SK-N-SH treated with all-trans-retinoic acid at 6 μM for 48 hours (cell line): ENCODE measurements at regions not wholly inside any gene's neighbourhood (a gene's known extent, or its start where the extent isn't known, plus 50 kb on each side); places are given as distances from the start of the nearest gene placed in this dataset.

ENCODE experiments used
- ATAC-seq: fragments of 200-7000 bp; cut with Tn5 transposase; 3 replicates; pipeline ENCODE4 v1.9.1; 2020; ENCODE audit warnings: mild to moderate bottlenecking, moderate library complexity
- ARNTL ChIP-seq: fragments of 450-650 bp; formaldehyde crosslinking; IDR thresholded peaks from 2 replicates; pipeline ENCODE4 v1.5.0; 2020; ENCODE audit warnings: low read depth, mild to moderate bottlenecking, moderate library complexity, borderline replicate concordance
- CSDC2 ChIP-seq: fragments of 250-450 bp; sonication (Bioruptor Pico); IDR thresholded peaks from 2 replicates; pipeline ENCODE4 v1.5.0; 2020; ENCODE audit warnings: mild to moderate bottlenecking, moderate library complexity
- CSRNP3 ChIP-seq: fragments of 250-450 bp; sonication (Bioruptor Pico); IDR thresholded peaks from 2 replicates; pipeline ENCODE4 v1.5.1; 2021; ENCODE audit warnings: mild to moderate bottlenecking, moderate library complexity
- ESRRG ChIP-seq: fragments of 250-450 bp; sonication (Bioruptor Pico); IDR thresholded peaks from 2 replicates; pipeline ENCODE4 v1.6.1; 2021; ENCODE audit warnings: mild to moderate bottlenecking
- ISL1 ChIP-seq: fragments of 250-450 bp; sonication (Bioruptor Pico); IDR thresholded peaks from 2 replicates; pipeline ENCODE4 v2.1.2; 2022; ENCODE audit warnings: mild to moderate bottlenecking, moderate library complexity
- OSR1 ChIP-seq: fragments of 250-450 bp; sonication (Bioruptor Pico); IDR thresholded peaks from 2 replicates; pipeline ENCODE4 v1.8.0; 2022; ENCODE audit warnings: moderate library complexity, mild to moderate bottlenecking, inconsistent platforms
- PATZ1 ChIP-seq: fragments of 250-450 bp; sonication (Bioruptor Pico); IDR thresholded peaks from 2 replicates; pipeline ENCODE4 v1.8.0; 2020; ENCODE audit warnings: mild to moderate bottlenecking, moderate library complexity, borderline replicate concordance
- POU6F1 ChIP-seq: fragments of 250-450 bp; sonication (Bioruptor Pico); IDR thresholded peaks from 2 replicates; pipeline ENCODE4 v1.8.0; 2021; ENCODE audit warnings: low read depth, mild to moderate bottlenecking, moderate library complexity, borderline replicate concordance
- RARB ChIP-seq: fragments of 250-450 bp; sonication (Bioruptor Pico); IDR thresholded peaks from 2 replicates; pipeline ENCODE4 v1.8.0; 2021; ENCODE audit warnings: mild to moderate bottlenecking, moderate library complexity
- SNAI2 ChIP-seq: fragments of 250-450 bp; sonication (Bioruptor Pico); IDR thresholded peaks from 2 replicates; pipeline ENCODE4 v1.5.0; 2020; ENCODE audit warnings: mild to moderate bottlenecking, moderate library complexity
- TCF4 ChIP-seq: fragments of 250-450 bp; sonication (Bioruptor Pico); IDR thresholded peaks from 2 replicates; pipeline ENCODE4 v1.8.0; 2021; ENCODE audit warnings: mild to moderate bottlenecking, moderate library complexity, borderline replicate concordance
- TOX ChIP-seq: fragments of 250-450 bp; sonication (Bioruptor Pico); IDR thresholded peaks from 2 replicates; pipeline ENCODE4 v1.8.0; 2021; ENCODE audit warnings: mild to moderate bottlenecking, moderate library complexity, borderline replicate concordance
- TSHZ2 ChIP-seq: fragments of 250-450 bp; sonication (Bioruptor Pico); IDR thresholded peaks from 2 replicates; pipeline ENCODE4 v1.5.0; 2020; ENCODE audit warnings: mild to moderate bottlenecking, moderate library complexity
- ZC3H10 ChIP-seq: fragments of 250-450 bp; sonication (Bioruptor Pico); IDR thresholded peaks from 2 replicates; pipeline ENCODE4 v1.5.1; 2021; ENCODE audit warnings: mild to moderate bottlenecking, moderate library complexity
- ZFP3 ChIP-seq: fragments of 250-450 bp; sonication (Bioruptor Pico); IDR thresholded peaks from 2 replicates; pipeline ENCODE4 v1.5.0; 2020; ENCODE audit warnings: mild to moderate bottlenecking, moderate library complexity
- ZNF565 ChIP-seq: fragments of 450-650 bp; formaldehyde crosslinking; conservative IDR thresholded peaks from 2 replicates; pipeline ENCODE4 v1.5.0; 2020; ENCODE audit warnings: low read depth, mild to moderate bottlenecking, moderate library complexity
- ZNF70 ChIP-seq: fragments of 450-650 bp; formaldehyde crosslinking; IDR thresholded peaks from 2 replicates; pipeline ENCODE4 v1.5.0; 2020; ENCODE audit warnings: mild to moderate bottlenecking, moderate library complexity
- ZNF8 ChIP-seq: fragments of 450-650 bp; formaldehyde crosslinking; IDR thresholded peaks from 2 replicates; pipeline ENCODE4 v1.5.0; 2020; ENCODE audit warnings: mild to moderate bottlenecking, moderate library complexity
- TF ChIP-seq, protein P1 (sequence below): fragments of 250-450 bp; sonication (Bioruptor Pico); IDR thresholded peaks from 2 replicates; pipeline ENCODE4 v1.5.1; 2020; ENCODE audit warnings: low read depth, mild to moderate bottlenecking, moderate library complexity

DNA sequence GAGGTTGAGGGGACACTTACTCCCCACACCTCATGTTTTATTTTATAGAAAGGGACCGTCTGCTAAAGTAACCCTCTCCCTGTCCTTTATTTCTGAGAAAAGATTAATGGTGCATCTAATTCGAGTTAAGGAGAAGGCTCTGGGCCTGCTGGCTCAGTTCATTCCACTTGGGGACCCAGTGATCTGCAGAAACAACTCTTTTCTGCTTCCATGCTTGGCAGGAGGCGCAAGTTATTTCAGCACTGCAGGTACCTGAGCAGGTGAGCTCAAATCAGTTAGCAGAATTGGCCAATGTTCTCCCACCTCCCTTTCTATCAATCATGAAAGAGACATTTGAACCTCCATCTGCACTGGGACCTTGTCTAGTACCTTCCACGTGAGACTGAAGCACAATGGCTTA, 396.1 kb downstream of the SFMBT2 start:
- TF ChIP-seq OSR1 = no peak
- no peak for TF ChIP-seq TOX (CRISPR knock-in tag)
- no peak for TF ChIP-seq ZNF8
- TF ChIP-seq TSHZ2 = no peak
- TF ChIP-seq TCF4 (CRISPR knock-in tag) = no peak
- no peak for TF ChIP-seq ZNF565 (CRISPR knock-in tag)
- no peak for TF ChIP-seq ZFP3
- no peak for TF ChIP-seq ARNTL (CRISPR knock-in tag)
- TF ChIP-seq CSDC2 (CRISPR knock-in tag) = no peak
- no peak for TF ChIP-seq CSRNP3 (CRISPR knock-in tag)
- no peak for TF ChIP-seq ZNF70 (CRISPR knock-in tag)
- TF ChIP-seq SNAI2 (CRISPR knock-in tag) = no peak
- TF ChIP-seq POU6F1 = no peak
- TF ChIP-seq PATZ1 = no peak
- TF ChIP-seq, protein P1, sequence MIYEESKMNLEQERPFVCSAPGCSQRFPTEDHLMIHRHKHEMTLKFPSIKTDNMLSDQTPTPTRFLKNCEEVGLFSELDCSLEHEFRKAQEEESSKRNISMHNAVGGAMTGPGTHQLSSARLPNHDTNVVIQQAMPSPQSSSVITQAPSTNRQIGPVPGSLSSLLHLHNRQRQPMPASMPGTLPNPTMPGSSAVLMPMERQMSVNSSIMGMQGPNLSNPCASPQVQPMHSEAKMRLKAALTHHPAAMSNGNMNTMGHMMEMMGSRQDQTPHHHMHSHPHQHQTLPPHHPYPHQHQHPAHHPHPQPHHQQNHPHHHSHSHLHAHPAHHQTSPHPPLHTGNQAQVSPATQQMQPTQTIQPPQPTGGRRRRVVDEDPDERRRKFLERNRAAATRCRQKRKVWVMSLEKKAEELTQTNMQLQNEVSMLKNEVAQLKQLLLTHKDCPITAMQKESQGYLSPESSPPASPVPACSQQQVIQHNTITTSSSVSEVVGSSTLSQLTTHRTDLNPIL (CRISPR knock-in tag) = no peak
- no peak for ATAC-seq

DNA sequence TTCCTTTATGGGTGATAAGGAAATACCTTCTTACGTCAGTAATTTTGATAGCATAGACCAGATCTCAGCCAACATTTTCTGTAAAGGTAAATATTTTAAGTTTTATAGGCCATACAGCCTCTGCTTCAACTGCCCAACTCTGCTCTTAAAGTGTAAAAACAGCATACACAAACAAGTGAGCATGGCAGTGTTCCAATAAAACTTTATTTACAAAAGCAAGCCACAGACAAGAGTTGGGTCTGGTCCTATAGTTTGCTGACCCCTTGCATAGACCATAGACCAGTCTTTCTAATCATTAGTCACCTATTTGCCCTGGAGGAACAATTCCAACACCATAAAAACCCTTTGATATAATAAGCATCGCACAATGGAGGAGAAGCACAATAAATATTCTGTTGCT, 398.8 kb downstream of the SFMBT2 start:
- no peak for ATAC-seq
- TF ChIP-seq ZNF565 (CRISPR knock-in tag) (no peak), ZNF70 (CRISPR knock-in tag) (no peak), TSHZ2 (no peak), ARNTL (CRISPR knock-in tag) (no peak), ESRRG (CRISPR knock-in tag) (no peak), TCF4 (CRISPR knock-in tag) (no peak), ZC3H10 (CRISPR knock-in tag) (no peak), TOX (CRISPR knock-in tag) (no peak), ZNF8 (no peak), CSDC2 (CRISPR knock-in tag) (no peak)
- TF ChIP-seq, all 23 proteins: peak for 0

DNA sequence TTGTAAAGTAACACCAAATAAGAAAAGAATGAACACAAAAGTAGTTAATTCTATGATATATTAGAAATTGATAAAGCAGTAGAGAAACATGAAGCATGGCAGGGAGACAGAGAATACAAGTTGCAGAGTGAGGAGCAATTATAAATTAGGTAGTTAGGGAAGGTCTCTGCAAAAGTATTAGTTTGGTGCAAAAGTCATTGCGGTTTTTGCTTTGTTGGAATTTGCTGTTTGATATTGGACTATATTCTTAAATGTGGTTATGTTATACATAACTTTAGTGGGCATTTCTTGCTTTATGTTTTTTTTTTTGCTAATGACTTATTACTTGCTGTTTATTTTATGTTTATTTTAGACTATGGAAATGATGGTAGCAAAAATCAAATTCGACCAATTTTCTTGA, 402.2 kb downstream of the SFMBT2 start:
- ATAC-seq = no peak
- no peak for TF ChIP-seq CSDC2 (CRISPR knock-in tag)
- no peak for TF ChIP-seq ZC3H10 (CRISPR knock-in tag)
- TF ChIP-seq ZNF8 = no peak
- TF ChIP-seq OSR1 = no peak
- TF ChIP-seq TCF4 (CRISPR knock-in tag) = no peak
- no peak for TF ChIP-seq TSHZ2
- TF ChIP-seq ZNF70 (CRISPR knock-in tag) = no peak
- TF ChIP-seq RARB (CRISPR knock-in tag) = no peak
- TF ChIP-seq POU6F1 = no peak
- TF ChIP-seq ISL1 (CRISPR knock-in tag) = no peak
- no peak for TF ChIP-seq ARNTL (CRISPR knock-in tag)
- TF ChIP-seq ESRRG (CRISPR knock-in tag) = no peak
- TF ChIP-seq ZFP3 = no peak
- no peak for TF ChIP-seq TOX (CRISPR knock-in tag)
